Activated CD4-positive, alpha-beta memory T cell treated with anti-CD3 and anti-CD28 coated beads for 36 hours (primary cell): ENCODE measurements at regions not wholly inside any gene's neighbourhood (a gene's known extent, or its start where the extent isn't known, plus 50 kb on each side); places are given as distances from the start of the nearest gene placed in this dataset.

Experiments used
- CTCF ChIA-PET: fragments of 350-600 bp; sonication (Branson Sonifier 250); formaldehyde crosslinking; loops from one replicate; lab custom pipeline; 2021; ENCODE audit warnings: antibody characterized with exemption, inconsistent platforms; lab: Charles Lee
- POLR2A ChIA-PET: fragments of 350-600 bp; sonication (Branson Sonifier 250); formaldehyde crosslinking; loops from one replicate; lab custom pipeline; 2021; ENCODE audit warnings: antibody characterized with exemption; lab: Charles Lee
- DNase-seq: peaks from one replicate; pipeline ENCODE4 v3.0.0-alpha.2; 2020
- H3K27ac Mint-ChIP-seq: one replicate; pipeline ENCODE4 v1.8.0; 2021; ENCODE audit warnings: mixed read lengths
- H3K27me3 Mint-ChIP-seq: one replicate; pipeline ENCODE4 v1.8.0; 2021; ENCODE audit warnings: mixed read lengths
- H3K36me3 Mint-ChIP-seq: one replicate; pipeline ENCODE4 v1.8.0; 2021; ENCODE audit warnings: mixed read lengths
- H3K4me1 Mint-ChIP-seq: one replicate; pipeline ENCODE4 v1.8.0; 2021; ENCODE audit warnings: low read depth, mixed read lengths
- H3K4me3 Mint-ChIP-seq: one replicate; pipeline ENCODE4 v1.8.0; 2021; ENCODE audit warnings: mild to moderate bottlenecking, mixed read lengths
- H3K9me3 Mint-ChIP-seq: one replicate; pipeline ENCODE4 v1.8.0; 2021; ENCODE audit warnings: mixed read lengths
- intact Hi-C: fragments of 100-400 bp; cut with micrococcal nuclease; formaldehyde crosslinking; loops from one replicate; pipeline ENCODE4 v1.15.1; 2023

DNA sequence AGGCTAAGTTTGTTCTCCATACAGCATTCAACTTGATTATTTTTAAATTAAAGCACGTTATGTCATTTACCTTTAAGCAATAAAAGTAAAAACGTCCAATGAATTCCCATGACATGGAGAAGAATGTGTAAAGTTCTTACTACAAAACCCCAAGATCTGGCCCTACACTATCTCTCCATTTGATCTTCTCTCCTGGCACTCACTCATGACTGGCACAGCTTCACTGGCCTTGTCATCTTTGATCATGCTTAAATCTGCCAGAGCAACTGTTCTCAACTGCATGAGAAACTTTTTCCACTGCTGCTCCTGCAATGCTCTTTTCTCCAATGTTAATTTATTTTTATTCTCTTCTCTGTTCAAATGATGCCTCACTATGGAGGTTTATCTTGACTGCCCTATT lies 1109.0 kb upstream of the IGFBP7 start:
- Mint-ChIP-seq H3K4me3 (no peak overlapping the region), H3K4me1 (no peaks in the 10 kb centered on the region), H3K9me3 (peaks cover 23% of the 10 kb centered on the region), H3K36me3 (no peaks in the 10 kb centered on the region), H3K27ac (no peak overlapping the region), H3K27me3 (no peaks in the 10 kb centered on the region)
- ChIA-PET CTCF (no interaction called here), POLR2A (no interaction called here)
- intact Hi-C loops: no loop called here
- DNase-seq: no peak

DNA sequence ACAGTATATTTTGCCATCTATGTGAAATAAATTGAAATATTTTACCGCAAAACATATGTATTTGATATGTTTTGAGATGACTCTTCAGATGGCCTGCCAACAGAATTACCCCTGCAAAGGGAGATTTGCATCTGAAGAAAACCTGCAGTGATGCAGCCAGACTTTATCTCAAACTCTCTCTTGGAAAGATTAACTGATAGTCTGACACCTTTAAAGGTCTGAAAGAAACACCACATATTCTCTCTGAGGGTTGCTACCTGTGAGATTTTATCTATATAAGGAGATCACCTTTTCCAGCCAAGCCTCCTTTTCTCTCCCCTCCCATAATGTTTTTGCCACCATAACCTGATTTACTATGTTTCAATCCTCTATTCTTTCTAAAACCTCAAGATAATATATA lies 1106.3 kb upstream of the IGFBP7 start:
- H3K4me1 Mint-ChIP-seq: no peaks in the 10 kb centered on the region
- no peak overlapping the region for H3K27ac Mint-ChIP-seq
- H3K27me3 Mint-ChIP-seq: no peaks in the 10 kb centered on the region
- intact Hi-C loops: no loop called here
- ChIA-PET CTCF (no interaction called here), POLR2A (no interaction called here)
- peaks cover 25% of the 10 kb centered on the region for H3K9me3 Mint-ChIP-seq
- no peak for DNase-seq
- H3K36me3 Mint-ChIP-seq: no peaks in the 10 kb centered on the region
- H3K4me3 Mint-ChIP-seq: no peak overlapping the region

DNA sequence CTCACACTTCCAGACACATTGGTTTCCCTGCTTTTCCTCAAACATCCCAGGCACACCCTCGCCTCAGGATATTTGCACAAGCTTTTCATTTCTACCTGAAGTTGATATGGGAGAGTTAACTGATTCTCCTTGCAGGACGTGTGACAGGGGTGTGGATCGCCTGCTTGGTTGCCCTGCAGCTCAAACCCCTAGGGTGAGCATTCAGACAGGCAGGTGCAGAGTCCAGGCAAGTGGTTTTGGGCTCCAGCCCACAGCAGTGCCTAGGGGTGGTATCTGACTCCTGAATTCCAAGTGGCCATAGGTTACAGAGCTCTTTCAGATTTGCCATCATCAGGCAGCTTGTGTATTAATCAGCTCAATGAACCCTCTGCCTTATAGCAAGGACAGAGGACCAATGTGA lies 1104.2 kb upstream of the IGFBP7 start:
- CTCF ChIA-PET: interaction anchor here (0.6 kb wide), 1 partner anchor 673 kb away, joined by 5 read pairs; no protein-coding TSS in a partner anchor
- Mint-ChIP-seq H3K4me1 (no peaks in the 10 kb centered on the region), H3K36me3 (no peaks in the 10 kb centered on the region), H3K27me3 (no peaks in the 10 kb centered on the region), H3K27ac (no peak overlapping the region), H3K4me3 (no peak overlapping the region), H3K9me3 (peaks cover 20% of the 10 kb centered on the region)
- intact Hi-C loops: no loop called here
- no peak for DNase-seq
- POLR2A ChIA-PET: no interaction called here

DNA sequence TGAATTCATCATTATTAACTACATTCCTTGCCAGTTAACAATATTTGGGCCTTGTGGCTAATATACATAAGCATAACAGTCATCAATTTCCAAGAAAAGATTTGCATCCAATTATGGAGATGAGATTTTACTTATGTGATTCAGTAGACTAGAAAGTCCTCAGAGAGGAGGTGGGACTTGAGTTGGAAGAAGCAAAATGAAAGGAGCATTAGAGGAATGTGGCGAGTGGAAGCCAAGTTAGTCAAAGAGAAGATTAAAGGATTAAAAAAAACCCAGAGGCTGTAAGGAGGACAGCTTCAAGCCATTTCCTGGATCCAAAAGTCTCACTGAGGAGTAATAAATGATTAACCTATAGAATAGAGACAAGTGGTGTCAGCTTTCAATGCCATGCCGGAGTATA lies 1099.4 kb upstream of the IGFBP7 start:
- POLR2A ChIA-PET: no interaction called here
- DNase-seq: no peak
- Mint-ChIP-seq H3K4me3 (no peak overlapping the region), H3K27me3 (no peaks in the 10 kb centered on the region), H3K9me3 (peaks cover 7% of the 10 kb centered on the region), H3K4me1 (no peaks in the 10 kb centered on the region), H3K27ac (no peak overlapping the region), H3K36me3 (no peaks in the 10 kb centered on the region)
- intact Hi-C loops: no loop called here
- CTCF ChIA-PET: no interaction called here

DNA sequence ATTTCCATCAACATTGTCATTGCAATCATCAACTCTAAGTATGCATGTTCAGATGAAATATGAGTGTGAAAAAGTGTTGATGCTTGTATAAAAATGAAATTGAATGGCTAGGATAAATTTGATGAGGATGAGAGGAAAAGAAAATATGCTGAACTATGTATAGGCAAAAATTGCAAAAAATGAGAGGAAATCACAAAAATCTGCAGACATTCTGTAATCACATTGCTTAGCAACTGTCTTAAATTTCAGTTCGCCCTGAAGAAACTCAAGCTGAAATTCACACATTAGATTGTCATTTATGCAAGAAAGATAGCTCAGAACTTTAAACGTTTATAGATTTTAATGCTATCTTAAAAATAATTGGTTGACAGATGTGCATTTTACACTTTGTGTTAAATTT lies 1098.8 kb upstream of the IGFBP7 start:
- H3K4me3 Mint-ChIP-seq: no peak overlapping the region
- H3K9me3 Mint-ChIP-seq: peaks cover 7% of the 10 kb centered on the region
- no peaks in the 10 kb centered on the region for H3K27me3 Mint-ChIP-seq
- no peak overlapping the region for H3K27ac Mint-ChIP-seq
- ChIA-PET CTCF (no interaction called here), POLR2A (no interaction called here)
- intact Hi-C loops: no loop called here
- no peak for DNase-seq
- H3K36me3 Mint-ChIP-seq: no peaks in the 10 kb centered on the region
- no peaks in the 10 kb centered on the region for H3K4me1 Mint-ChIP-seq

DNA sequence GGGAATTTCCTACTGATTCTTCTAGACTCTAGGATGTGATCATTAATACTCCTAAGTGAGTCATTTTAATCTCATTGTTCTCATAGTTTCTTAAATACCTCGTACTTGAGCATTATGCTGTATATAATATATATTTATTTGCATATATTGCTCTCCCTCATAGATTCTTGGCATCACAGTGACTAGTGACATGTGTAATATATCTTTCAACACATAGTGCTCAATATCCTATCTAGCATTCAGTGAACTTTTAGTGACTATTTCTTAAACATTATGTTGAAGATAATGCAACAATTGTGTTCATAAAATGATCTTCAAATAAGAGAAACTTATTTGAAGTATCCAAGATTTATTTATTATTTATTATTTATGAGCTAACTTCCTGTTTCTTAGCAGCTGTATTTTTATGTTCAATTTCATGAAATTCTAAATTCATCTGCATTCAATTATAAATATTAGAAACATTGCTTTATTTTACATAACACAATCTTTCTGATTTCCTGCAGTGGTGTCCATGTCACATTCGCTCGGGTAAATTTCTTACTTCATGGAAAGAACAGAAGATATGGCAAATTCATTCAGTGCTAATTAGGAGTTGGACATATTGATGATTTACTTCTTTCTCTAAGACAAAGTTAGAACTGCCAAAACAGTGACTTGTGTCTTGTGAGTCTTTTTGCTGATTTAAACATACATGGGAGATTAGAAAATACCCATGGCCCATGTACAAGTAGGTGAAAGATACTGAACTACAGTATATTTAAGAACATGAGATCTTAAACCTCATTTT lies 1095.5 kb upstream of the IGFBP7 start:
- Mint-ChIP-seq H3K27me3 (no peaks in the 10 kb centered on the region), H3K36me3 (no peaks in the 10 kb centered on the region), H3K9me3 (peaks cover 8% of the 10 kb centered on the region), H3K27ac (no peak overlapping the region), H3K4me1 (no peaks in the 10 kb centered on the region), H3K4me3 (no peak overlapping the region)
- ChIA-PET POLR2A (no interaction called here), CTCF (no interaction called here)
- intact Hi-C loops: no loop called here
- DNase-seq: no peak

DNA sequence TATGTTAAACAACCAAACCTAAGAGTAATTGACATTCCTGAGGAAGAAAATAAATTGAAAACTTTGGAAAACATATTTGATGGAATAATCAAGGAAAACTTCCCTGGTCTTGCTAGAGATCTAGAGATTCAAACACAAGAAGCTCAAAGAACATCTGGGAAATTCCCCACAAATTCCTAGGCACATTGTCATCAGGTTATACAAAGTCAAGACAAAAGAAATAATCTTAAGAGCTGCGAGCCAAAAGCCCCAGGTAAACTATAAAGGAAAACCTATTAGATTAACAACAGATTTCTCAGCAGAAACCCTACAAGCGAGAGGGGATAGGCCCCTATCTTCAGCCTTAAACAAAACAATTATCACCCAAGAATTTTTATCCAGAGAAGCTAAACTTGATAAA lies 1082.0 kb upstream of the IGFBP7 start:
- intact Hi-C loops: no loop called here
- ChIA-PET CTCF (interaction anchor here (1.3 kb wide), 1 partner anchor 9 kb away, joined by 3 read pairs; no protein-coding TSS in a partner anchor), POLR2A (interaction anchor here (0.6 kb wide), 1 partner anchor 258 kb away, joined by 4 read pairs; no protein-coding TSS in a partner anchor)
- no peak for DNase-seq
- Mint-ChIP-seq H3K27me3 (no peaks in the 10 kb centered on the region), H3K27ac (no peak overlapping the region), H3K36me3 (no peaks in the 10 kb centered on the region), H3K4me3 (no peak overlapping the region), H3K9me3 (peaks cover 18% of the 10 kb centered on the region), H3K4me1 (no peaks in the 10 kb centered on the region)

DNA sequence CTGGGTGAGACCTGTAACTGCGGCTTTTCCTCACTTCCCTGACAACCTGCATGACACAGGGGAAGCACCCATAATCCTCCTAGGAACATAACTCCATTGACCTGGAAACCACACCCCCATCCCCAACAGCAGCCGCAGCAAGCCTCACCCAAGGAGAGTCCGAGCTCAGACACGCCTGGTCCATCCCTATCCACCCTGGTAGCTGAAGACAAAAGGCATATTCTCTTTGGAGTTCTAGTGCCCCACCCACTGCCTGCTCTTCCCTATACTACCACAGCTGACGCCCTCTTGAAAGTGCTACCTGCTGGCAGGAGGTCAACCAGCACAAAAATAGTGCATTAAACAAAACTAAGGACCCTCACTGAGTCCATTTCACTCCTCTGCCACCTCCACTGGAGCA lies 1080.9 kb upstream of the IGFBP7 start:
- POLR2A ChIA-PET: no interaction called here
- CTCF ChIA-PET: no interaction called here
- H3K9me3 Mint-ChIP-seq: peaks cover 18% of the 10 kb centered on the region
- H3K4me1 Mint-ChIP-seq: no peaks in the 10 kb centered on the region
- H3K36me3 Mint-ChIP-seq: no peaks in the 10 kb centered on the region
- H3K27me3 Mint-ChIP-seq: no peaks in the 10 kb centered on the region
- no peak overlapping the region for H3K4me3 Mint-ChIP-seq
- no peak for DNase-seq
- no peak overlapping the region for H3K27ac Mint-ChIP-seq
- intact Hi-C loops: no loop called here

DNA sequence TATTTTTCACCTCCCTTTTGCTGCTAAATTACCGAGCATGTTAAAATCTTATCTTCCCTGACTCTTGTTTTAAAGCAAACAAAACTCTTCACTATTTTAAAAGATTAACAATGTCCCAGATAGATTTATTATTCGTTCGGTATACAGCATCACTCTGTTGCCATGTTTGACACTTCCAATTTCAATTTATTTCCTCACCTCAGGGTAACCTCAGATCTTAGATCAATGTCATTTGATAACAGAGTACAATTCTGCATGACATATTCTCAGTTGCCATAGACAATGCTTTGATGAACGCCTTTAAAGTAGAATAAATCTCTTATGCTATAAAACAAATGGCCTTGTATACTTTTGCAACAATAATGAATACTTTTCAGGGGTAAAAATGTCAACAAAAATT lies 1078.1 kb upstream of the IGFBP7 start:
- no peak for DNase-seq
- no peaks in the 10 kb centered on the region for H3K4me1 Mint-ChIP-seq
- ChIA-PET CTCF (interaction anchor here (0.7 kb wide), 1 partner anchor 116 kb away, joined by 3 read pairs; no protein-coding TSS in a partner anchor), POLR2A (no interaction called here)
- H3K4me3 Mint-ChIP-seq: no peak overlapping the region
- peaks cover 31% of the 10 kb centered on the region for H3K9me3 Mint-ChIP-seq
- H3K36me3 Mint-ChIP-seq: no peaks in the 10 kb centered on the region
- H3K27ac Mint-ChIP-seq: no peak overlapping the region
- intact Hi-C loops: no loop called here
- no peaks in the 10 kb centered on the region for H3K27me3 Mint-ChIP-seq

DNA sequence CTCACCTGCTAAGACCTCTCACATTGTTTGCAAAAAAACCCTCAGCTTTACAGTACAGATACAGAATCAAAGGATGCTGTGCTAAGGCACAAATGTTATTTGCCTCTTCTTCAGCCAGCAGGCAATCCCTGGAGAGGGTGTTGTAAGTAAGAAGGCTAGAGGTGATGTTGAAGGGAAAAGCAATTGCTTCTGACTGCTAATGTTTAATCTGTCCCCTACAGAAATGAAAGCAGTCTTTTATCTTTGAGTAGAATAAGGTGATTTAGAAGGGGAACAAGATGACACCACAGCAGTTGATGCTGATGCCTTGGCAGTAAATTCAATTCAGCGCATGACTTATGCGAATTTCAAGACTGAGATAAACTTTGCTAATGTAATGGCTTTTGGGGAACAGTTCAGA lies 1064.8 kb upstream of the IGFBP7 start:
- no peak for DNase-seq
- H3K4me1 Mint-ChIP-seq: no peaks in the 10 kb centered on the region
- H3K36me3 Mint-ChIP-seq: no peaks in the 10 kb centered on the region
- no peak overlapping the region for H3K4me3 Mint-ChIP-seq
- H3K27ac Mint-ChIP-seq: no peak overlapping the region
- CTCF ChIA-PET: no interaction called here
- no peaks in the 10 kb centered on the region for H3K27me3 Mint-ChIP-seq
- H3K9me3 Mint-ChIP-seq: peaks cover 7% of the 10 kb centered on the region
- intact Hi-C loops: no loop called here
- POLR2A ChIA-PET: no interaction called here

DNA sequence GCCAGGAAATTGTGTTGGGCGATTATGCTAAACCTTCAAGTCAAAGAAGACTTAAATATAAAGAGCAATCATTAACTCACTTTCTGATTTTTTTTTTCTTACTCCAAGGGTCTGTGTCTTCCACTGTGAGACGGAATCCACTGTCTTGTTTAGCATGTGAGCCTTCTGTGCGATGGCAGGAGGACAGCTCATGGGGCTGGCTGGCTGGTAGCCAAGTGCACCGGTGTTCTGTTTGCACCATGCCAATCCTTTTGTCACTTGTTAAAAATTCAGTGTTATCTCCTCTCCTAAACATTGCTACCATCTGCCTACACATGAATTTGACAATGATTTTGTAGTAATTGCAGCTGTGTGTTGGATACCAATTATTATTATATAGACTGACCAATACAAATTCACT lies 1056.3 kb upstream of the IGFBP7 start:
- Mint-ChIP-seq H3K27ac (no peak overlapping the region), H3K27me3 (no peaks in the 10 kb centered on the region), H3K4me3 (no peak overlapping the region), H3K36me3 (no peaks in the 10 kb centered on the region), H3K4me1 (no peaks in the 10 kb centered on the region), H3K9me3 (peaks cover 11% of the 10 kb centered on the region)
- intact Hi-C loops: no loop called here
- POLR2A ChIA-PET: no interaction called here
- DNase-seq: no peak
- CTCF ChIA-PET: no interaction called here

DNA sequence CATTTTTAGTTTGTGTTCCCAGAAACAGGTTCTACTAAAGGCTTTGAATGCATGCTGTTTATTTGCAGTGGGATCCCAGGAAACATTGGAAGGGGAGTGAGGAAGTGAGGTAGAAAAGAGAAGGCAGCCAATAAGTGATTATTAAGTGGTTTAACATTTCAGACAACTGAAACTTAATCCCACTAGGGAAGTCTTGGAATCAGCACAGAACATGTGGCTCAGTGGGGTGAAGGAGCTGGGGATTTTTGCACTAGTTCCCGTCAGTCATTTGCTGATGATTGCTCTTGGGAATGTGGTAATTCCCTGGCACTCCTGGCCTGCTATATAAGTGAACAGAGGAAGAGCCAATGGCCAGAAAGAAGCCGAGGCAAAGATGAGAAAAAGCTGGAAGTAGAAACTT lies 1053.0 kb upstream of the IGFBP7 start:
- Mint-ChIP-seq H3K27me3 (no peaks in the 10 kb centered on the region), H3K36me3 (no peaks in the 10 kb centered on the region), H3K4me3 (no peak overlapping the region), H3K27ac (no peak overlapping the region), H3K9me3 (peaks cover 10% of the 10 kb centered on the region), H3K4me1 (no peaks in the 10 kb centered on the region)
- intact Hi-C loops: no loop called here
- ChIA-PET POLR2A (no interaction called here), CTCF (no interaction called here)
- DNase-seq: no peak

DNA sequence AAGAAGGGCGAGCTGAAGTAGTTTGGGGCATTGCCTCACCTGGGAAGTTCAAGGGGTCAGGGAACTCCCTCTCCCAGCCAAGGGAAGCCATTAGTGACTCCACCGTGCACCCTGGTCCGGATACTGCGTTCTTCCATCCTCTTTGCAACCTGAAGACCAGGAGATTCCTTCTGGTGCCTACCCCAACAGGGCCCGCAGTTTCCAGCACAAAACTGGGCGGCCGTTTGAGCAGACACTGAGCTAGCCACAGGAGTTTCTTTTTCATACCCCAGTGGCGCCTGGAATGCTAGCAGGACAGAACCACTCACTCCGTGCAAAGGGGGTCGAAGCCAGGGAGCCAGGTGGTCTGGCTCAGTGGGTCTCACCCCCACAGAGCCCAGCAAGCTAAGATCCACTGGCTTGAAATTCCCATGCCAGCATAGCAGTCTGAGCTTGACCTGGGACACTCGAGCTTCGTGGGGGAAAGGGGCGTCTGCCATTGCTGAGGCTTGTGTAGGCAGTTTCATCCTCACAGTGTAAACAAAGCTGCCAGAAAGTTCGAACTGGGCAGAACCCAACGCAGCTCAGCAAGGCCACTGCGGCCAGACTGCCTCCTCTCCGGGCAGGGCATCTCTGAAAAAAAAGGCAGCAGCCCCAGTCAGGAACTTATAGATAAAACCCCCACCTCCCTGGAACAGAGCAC lies 1039.4 kb upstream of the IGFBP7 start:
- CTCF ChIA-PET: no interaction called here
- DNase-seq: no peak
- intact Hi-C loops: no loop called here
- H3K4me3 Mint-ChIP-seq: no peak overlapping the region
- POLR2A ChIA-PET: no interaction called here
- H3K27me3 Mint-ChIP-seq: no peaks in the 10 kb centered on the region
- H3K27ac Mint-ChIP-seq: no peak overlapping the region
- H3K9me3 Mint-ChIP-seq: peaks cover 33% of the 10 kb centered on the region
- no peaks in the 10 kb centered on the region for H3K4me1 Mint-ChIP-seq
- H3K36me3 Mint-ChIP-seq: no peaks in the 10 kb centered on the region
